NCI-H146 treated with DMSO at 0.1 percent for 48 hours (cell line): ENCODE measurements at regions not wholly inside any gene's neighbourhood (a gene's known extent, or its start where the extent isn't known, plus 50 kb on each side); places are given as distances from the start of the nearest gene placed in this dataset.
"Not testable (repeated sequence)": the region's sequence is repeated elsewhere in the genome, so short reads cannot be mapped to it uniquely, and the experiment has no call there.

Experiments
- DNase-seq: peaks from one replicate; lab custom pipeline; 2025; ENCODE audit not compliant: unreplicated experiment; lab: John Stamatoyannopoulos, UW

- no peak for DNase-seq
These were observed 187.3 kb upstream of the KIF2B start for GRCh38 chr17:53635444-53635843.

GRCh38 chr17:53633856-53634255 is 188.9 kb upstream of the KIF2B start:
- no peak for DNase-seq

- DNase-seq = no peak
These were observed 191.2 kb upstream of the KIF2B start for GRCh38 chr17:53631486-53631885.

GRCh38 chr17:53630638-53631037 is 192.1 kb upstream of the KIF2B start:
- no peak for DNase-seq

- DNase-seq = no peak
These were observed 192.6 kb upstream of the KIF2B start for GRCh38 chr17:53630115-53630514.

GRCh38 chr17:53629188-53629587 is 193.5 kb upstream of the KIF2B start:
- DNase-seq = no peak

- DNase-seq = no peak
These were observed 194.7 kb upstream of the KIF2B start for GRCh38 chr17:53628011-53628410.

GRCh38 chr17:53627511-53627910 is 195.2 kb upstream of the KIF2B start:
- no peak for DNase-seq

- DNase-seq = no peak
These were observed 196.4 kb upstream of the KIF2B start for GRCh38 chr17:53626286-53626685.

- DNase-seq = no peak
These were observed 203.7 kb upstream of the KIF2B start for GRCh38 chr17:53619025-53619424.

GRCh38 chr17:53608208-53608607 is 214.5 kb upstream of the KIF2B start:
- DNase-seq = not testable (repeated sequence)

- no peak for DNase-seq
These were observed 215.3 kb upstream of the KIF2B start for GRCh38 chr17:53607475-53607874.

- no peak for DNase-seq
These were observed 234.4 kb upstream of the KIF2B start for GRCh38 chr17:53588317-53588716.

GRCh38 chr17:53574038-53574437 is 248.7 kb upstream of the KIF2B start:
- no peak for DNase-seq

GRCh38 chr17:53571342-53571741 is 251.4 kb upstream of the KIF2B start:
- no peak for DNase-seq

- no peak for DNase-seq
These were observed 252.0 kb upstream of the KIF2B start for GRCh38 chr17:53570731-53571130.

- DNase-seq = no peak
These were observed 261.8 kb upstream of the KIF2B start for GRCh38 chr17:53560953-53561352.

- no peak for DNase-seq
These were observed 274.5 kb upstream of the KIF2B start for GRCh38 chr17:53548252-53548651.

GRCh38 chr17:53543472-53543871 is 279.3 kb upstream of the KIF2B start:
- DNase-seq = no peak

GRCh38 chr17:53538129-53538617 is 284.6 kb upstream of the KIF2B start:
- DNase-seq = no peak

GRCh38 chr17:53527473-53527872 is 295.3 kb upstream of the KIF2B start:
- DNase-seq = no peak

GRCh38 chr17:53525590-53525989 is 297.1 kb upstream of the KIF2B start:
- DNase-seq = no peak

GRCh38 chr17:53516636-53517035 is 306.1 kb upstream of the KIF2B start:
- DNase-seq = no peak

GRCh38 chr17:53499277-53499676 is 323.4 kb upstream of the KIF2B start:
- no peak for DNase-seq
